Transverse colon (tissue), 4 donors: ENCODE measurements at regions not wholly inside any gene's neighbourhood (a gene's known extent, or its start where the extent isn't known, plus 50 kb on each side); places are given as distances from the start of the nearest gene placed in this dataset.

ENCODE experiments used
- DNase-seq: peaks from one replicate; pipeline ENCODE4 v3.0.0-alpha.2; 2019
- H3K27ac ChIP-seq, 4 donors: fragments of 200-600 bp; sonication (generic); 2 replicates each; pipeline ENCODE4 v1.5.1; 2016 to 2018; ENCODE audit warnings: inconsistent platforms in 4 of 4
- H3K27me3 ChIP-seq: fragments of 200-600 bp; sonication (generic); 2 replicates; pipeline ENCODE4 v1.5.1; 2017; ENCODE audit warnings: inconsistent platforms
- H3K36me3 ChIP-seq, 4 donors: fragments of 200-600 bp; sonication (generic); 2 replicates each; pipeline ENCODE4 v1.5.1; 2017 to 2019; ENCODE audit warnings: inconsistent platforms in 4 of 4
- H3K4me1 ChIP-seq, 4 donors: fragments of 200-600 bp; sonication (generic); 2 replicates each; pipeline ENCODE4 v1.5.1; 2017 to 2020; ENCODE audit warnings: inconsistent platforms in 4 of 4
- H3K4me3 ChIP-seq, 4 donors: fragments of 200-600 bp; sonication (generic); 1 replicate in 1 of 4; 2 replicates in 3 of 4; pipeline versions ENCODE4 v1.5.1 to v1.6.1; 2017 to 2019; ENCODE audit warnings: inconsistent platforms in 4 of 4
- H3K9me3 ChIP-seq, 2 donors: fragments of 200-600 bp; sonication (generic); 2 replicates each; pipeline ENCODE4 v1.5.1; 2017 to 2019; ENCODE audit warnings: inconsistent platforms in 2 of 2
- POLR2A ChIP-seq: fragments of 450-650 bp; IDR thresholded peaks from one replicate; pipeline ENCODE4 v1.6.1; 2016; ENCODE audit warnings: antibody characterized with exemption, mild to moderate bottlenecking, moderate library complexity
- POLR2AphosphoS5 ChIP-seq, 3 donors: sonication (generic); formaldehyde crosslinking; IDR thresholded peaks; one replicate each; pipeline ENCODE4 v1.6.1; 2016; ENCODE audit warnings: antibody characterized with exemption in 3 of 3
- in situ Hi-C, 4 donors: fragments of 200-750 bp; cut with MboI; loops; one replicate each; pipeline versions ENCODE4 v1.15.0 to v1.15.1; 2017; ENCODE audit warnings: low sequenced_read_pairs in 3 of 4, low pct_ligation_motif_present in 1 of 4, low pct_unique_long_range_greater_than_20kb in 1 of 4
- intact Hi-C: fragments of 100-400 bp; cut with DNase I; formaldehyde crosslinking; loops from one replicate; pipeline ENCODE4 v1.15.1; 2023; ENCODE audit warnings: low total_unique reads
- small RNA-seq, 4 donors: library from RNA; depleted of rRNA; stranded (forward); fragments of <200 nt; gene quantifications; one replicate each; pipeline ENCODE3, GENCODE V24; 2016
- TF ChIP-seq, protein P1 (sequence below), 5 experiments: fragments of 200-600 bp in 3 of 5; fragments of 450-650 bp in 2 of 5; sonication (generic) in 3 of 5; IDR thresholded peaks; 1 replicate in 2 of 5; 2 replicates in 3 of 5; pipeline ENCODE4 v1.5.1; 2016 to 2017; ENCODE audit warnings: antibody characterized with exemption in 5 of 5, inconsistent platforms in 3 of 5, mild to moderate bottlenecking in 2 of 5, moderate library complexity in 1 of 5

GRCh38 chr12:45166056-45166455 lies 49.8 kb upstream of the ANO6 start:
- no peak for DNase-seq
- no peaks in the 10 kb centered on the region for H3K4me1 ChIP-seq
- H3K36me3 ChIP-seq = no peaks in the 10 kb centered on the region
- no peak for TF ChIP-seq POLR2AphosphoS5 (IDR thresholded peaks at IDR 0.05)
- no peak for TF ChIP-seq POLR2A
- TF ChIP-seq, protein P1, sequence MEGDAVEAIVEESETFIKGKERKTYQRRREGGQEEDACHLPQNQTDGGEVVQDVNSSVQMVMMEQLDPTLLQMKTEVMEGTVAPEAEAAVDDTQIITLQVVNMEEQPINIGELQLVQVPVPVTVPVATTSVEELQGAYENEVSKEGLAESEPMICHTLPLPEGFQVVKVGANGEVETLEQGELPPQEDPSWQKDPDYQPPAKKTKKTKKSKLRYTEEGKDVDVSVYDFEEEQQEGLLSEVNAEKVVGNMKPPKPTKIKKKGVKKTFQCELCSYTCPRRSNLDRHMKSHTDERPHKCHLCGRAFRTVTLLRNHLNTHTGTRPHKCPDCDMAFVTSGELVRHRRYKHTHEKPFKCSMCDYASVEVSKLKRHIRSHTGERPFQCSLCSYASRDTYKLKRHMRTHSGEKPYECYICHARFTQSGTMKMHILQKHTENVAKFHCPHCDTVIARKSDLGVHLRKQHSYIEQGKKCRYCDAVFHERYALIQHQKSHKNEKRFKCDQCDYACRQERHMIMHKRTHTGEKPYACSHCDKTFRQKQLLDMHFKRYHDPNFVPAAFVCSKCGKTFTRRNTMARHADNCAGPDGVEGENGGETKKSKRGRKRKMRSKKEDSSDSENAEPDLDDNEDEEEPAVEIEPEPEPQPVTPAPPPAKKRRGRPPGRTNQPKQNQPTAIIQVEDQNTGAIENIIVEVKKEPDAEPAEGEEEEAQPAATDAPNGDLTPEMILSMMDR (IDR thresholded peaks at IDR 0.05) = no peak
- peaks cover 13% of the 10 kb centered on the region for H3K27me3 ChIP-seq
- no peak overlapping the region for H3K4me3 ChIP-seq
- intact Hi-C loops = no loop called here
- in situ Hi-C loops = loop anchor here in 1 of 4 donors (10.0 kb wide), 1 partner anchor 229 kb away; no protein-coding TSS in a partner anchor
- H3K9me3 ChIP-seq = no peaks in the 10 kb centered on the region
- H3K27ac ChIP-seq = no peak overlapping the region

Small RNA genes lying in the stretch of these regions (small RNA-seq; reads per million reads assigned to genes)
- 0 reads per million in 4 donors for gene RNA5SP361
